GM19099 (cell line): ENCODE measurements at regions not wholly inside any gene's neighbourhood (a gene's known extent, or its start where the extent isn't known, plus 50 kb on each side); places are given as distances from the start of the nearest gene placed in this dataset.

Source experiments
- POLR2A ChIP-seq: IDR thresholded peaks from 3 replicates; pipeline ENCODE4 v1.6.1; 2011; ENCODE audit warnings: low read depth; ENCODE audit not compliant: insufficient read length; ENCODE audit errors: extremely low read depth

DNA sequence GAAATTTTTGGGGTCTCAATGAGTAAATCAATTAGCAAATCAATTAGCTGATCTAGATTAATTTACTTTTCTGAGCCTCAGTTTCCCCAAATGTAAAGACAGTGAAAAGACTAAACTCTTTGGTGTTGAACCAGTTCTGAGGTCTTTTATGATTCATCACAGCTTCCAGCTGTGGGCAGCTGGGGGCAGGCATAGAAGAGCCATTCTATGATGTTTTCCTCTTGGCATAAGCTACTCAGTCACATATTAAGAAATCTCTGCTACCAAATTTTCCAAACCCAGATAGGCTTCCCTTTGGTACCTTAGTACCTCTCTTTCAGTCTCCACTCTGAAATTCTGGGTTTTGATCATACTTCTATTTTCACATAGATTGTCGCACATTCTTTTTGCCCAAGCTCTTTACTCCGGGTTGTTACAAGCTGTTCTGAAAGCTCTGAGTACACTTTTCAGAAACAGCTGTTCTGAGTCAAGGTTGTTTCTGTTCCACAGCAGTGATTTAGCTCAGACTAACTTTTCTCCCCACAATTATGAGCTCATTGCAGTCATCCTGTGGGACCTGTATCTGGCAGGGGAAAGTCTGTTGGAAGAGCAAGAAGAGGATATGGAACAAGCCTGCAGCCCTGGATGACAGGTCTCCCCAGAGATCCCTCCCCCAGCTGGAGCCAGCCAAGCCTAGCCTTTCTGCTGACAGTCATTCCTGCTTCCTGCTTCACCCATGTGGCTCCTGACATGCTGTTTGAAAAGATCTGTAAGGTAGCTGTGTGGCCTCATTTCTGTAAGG lies 599.6 kb upstream of the GHITM start:
- TF ChIP-seq POLR2A = no peak

DNA sequence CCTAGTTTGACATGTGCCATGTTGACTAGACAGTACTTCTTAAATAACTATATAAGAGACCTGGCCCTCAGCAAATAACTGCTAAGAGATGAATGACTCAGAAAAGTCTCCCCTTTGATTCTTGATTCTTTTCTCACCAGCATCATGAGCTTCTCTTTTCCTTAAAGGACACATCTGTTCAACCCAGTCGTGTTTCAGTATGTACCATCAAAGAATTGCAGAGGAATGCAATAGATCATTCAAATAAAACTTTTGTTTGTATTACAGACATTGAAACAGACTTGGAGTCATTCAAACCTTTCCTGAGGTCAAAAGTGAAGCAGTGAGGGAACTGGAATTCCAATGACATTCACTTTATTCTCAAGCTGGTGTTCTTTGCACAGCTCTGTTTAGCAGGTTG lies 598.3 kb upstream of the GHITM start:
- TF ChIP-seq POLR2A = no peak

DNA sequence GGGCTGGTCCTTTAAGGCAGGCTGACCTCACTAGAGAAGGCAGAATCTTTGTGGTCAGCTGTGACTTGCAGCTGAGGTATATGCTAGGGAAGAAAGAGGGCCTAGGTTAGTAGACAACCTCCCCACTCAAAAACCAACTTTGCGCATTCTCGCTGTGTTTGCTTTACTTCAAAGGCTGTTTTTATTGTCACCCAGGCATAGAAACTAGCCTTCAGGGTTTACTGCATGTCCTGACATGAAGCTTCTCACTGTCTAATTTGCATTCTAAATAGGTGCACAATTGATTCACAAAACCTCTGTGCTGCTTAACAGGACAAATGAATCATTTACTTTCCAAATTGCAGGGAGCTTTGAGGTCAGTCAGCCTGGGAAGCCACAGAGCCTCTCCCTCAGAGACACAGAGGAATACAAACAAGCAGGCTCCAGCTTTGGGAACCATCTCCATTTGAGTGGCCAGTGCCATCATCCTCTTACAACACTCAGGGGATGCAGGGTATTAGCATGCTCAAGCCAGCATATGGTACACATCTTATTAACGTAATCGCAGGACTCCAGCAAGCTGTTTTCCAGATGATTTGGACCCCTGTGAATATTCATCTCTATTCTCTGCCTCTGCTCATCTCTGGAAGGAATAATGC lies 596.4 kb upstream of the GHITM start:
- TF ChIP-seq POLR2A = no peak

DNA sequence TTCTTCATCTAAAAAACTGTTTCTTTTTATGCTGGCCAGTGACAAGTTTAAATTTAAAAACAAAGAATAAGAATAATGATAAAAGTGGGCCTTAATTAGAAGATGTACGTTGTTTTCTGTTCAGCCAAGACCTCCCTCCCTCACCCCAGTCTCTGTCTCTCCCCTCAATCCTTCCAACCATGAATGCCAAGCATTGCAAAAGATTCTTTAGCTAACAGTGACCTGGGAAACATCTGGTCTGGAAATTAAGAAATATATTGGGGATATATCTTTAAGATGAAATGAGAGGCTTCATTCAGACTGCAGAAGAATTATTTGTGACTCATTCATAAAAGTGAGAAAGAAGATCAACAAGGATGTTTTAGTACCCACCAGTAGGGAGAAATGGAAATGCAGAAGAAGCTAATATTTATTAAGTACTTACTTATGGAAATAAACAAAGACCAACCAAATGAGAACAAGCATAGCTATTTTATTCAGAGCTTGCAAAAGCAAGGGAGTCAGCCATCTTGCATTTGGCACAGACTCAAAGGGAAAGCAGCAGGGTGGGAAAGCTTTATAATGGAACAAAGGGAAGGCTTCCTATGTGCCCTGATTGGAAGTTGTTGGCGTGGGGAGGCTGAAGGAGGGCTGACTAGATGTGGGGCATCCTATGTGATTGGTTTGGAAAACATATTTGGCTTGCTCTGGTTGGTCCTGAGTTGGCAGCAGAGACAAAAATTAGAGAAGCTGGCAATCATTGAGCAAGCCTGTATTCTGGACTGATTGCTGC lies 595.4 kb upstream of the GHITM start:
- TF ChIP-seq POLR2A = no peak

DNA sequence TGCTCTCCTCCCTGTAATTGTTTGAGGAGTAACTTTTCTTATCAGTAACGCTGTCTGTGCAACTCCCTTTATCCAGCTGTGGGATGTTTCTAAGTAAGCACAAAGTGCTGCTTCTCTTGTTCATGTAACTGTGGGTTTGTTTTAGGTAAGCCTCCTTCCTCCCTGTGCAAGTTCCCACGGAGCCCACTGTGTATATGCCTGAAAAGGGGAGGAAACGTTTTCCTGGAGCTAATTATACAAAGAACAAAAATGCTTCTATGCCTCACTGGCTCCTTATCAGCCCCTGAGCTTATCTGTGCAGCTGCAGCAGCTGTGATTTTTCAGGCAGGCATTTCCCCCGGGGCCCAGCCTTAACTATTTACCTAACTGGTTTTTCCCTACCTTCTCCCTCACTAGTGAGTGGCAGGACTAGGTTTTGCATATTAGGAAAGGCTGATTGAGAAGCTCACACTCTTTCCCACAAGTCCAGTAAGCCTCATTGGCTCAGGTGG lies 593.4 kb upstream of the GHITM start:
- no peak for TF ChIP-seq POLR2A

DNA sequence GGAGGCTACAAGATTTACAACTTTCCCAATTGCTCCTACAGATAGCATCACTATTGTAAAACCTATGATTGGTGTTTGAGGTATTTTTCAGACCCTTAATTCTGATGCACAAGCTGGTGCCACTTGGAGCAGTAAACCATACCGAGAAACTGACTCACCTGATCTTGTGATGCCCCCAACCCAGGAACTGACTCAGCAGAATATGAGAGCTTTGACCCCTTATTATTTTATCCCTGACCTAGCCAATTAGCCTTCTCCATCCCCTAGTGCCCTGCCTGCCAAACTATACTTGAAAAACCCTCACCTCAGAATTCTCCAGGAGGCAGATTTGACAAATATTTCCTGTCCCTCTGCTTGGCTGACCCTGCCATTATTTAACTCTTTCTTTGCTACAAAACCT lies 585.9 kb upstream of the GHITM start:
- TF ChIP-seq POLR2A = no peak

DNA sequence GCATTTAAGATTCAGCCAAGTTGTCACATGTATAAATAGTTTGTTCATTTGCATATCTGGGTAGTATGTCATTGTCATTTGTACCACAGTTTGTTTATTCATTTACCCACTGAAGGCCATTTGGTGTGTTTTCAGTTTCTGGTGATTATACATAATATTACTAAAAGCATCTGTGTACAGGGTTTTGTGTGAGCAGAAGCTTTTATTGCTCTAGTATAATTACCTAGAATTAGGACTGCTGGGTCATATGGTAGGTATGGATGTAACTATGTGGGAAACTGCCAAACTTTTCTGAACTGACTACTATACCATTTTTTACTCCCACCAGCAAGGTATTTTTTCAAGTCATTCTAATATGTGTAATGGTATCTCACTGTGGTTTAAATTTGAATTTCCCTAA lies 584.0 kb upstream of the GHITM start:
- no peak for TF ChIP-seq POLR2A

DNA sequence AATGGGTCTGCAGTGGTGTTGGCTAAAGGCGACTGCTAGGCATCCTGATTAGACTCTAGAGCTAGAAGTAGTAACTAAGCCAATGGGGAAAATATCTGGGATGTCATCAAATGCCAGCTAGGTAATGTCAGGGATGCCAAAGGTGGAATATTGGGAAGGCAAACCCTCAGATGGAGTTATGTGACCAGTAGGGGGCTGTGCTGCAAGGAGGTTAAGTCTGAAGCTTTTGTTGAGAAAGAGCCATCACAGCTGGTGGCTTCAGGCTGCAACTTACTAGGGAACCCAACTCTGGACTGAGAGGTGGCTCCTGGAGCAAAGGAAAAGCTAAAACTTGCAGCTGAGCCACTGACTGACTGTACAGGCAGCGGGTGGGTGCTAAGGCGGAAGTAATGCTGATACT lies 576.9 kb upstream of the GHITM start:
- no peak for TF ChIP-seq POLR2A

DNA sequence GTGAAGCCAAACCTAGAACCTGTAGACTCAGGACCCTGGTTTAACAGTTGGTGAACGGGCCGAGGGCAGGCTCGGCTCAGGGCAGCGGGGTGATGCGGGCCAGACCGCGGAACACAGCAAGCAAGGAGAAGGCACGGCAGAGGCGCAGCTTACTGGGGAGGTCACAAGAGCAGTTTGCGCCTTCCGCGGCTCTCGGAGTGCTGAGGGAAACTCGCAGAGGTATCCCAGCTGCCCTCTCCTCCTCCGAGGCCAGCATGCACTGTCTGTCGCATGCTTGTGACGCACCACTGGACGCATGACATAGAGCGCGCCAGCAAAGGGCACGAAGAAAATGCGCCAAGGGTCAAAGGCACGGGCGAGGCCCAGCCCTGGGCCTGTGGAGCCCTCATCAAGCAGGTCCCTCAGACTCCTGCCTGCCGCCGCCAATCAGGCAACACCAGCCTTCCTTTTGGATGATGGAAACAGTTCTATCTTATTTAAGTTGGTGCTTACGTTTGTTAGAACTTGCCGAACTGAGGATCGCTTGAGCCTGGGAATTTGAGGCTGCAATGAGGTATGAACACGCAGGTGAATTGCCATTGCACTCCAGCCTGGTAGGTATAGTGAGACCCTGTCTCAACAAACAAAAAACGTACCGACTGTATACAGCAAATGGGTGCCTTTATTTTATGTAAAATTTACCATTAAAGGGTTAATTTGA lies 574.3 kb upstream of the GHITM start:
- no peak for TF ChIP-seq POLR2A

DNA sequence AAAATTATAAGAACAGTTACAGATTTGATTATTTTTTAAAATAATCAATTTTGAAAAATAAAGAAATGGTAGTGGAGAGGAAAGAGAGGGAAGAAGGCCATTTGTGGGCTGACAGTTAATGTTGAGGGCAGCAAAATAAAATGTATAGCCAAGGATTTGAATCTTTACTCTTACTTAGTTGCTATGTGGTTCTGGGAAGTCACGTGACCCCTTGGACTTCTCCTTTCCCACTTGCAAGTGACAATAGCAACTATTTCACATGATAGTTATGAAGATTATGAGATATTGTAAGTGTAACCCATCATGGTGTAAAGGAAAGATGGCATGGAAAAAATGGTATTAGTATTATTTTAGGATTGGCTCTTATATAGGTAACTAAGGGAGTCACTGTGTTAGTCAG lies 567.3 kb upstream of the GHITM start:
- no peak for TF ChIP-seq POLR2A

DNA sequence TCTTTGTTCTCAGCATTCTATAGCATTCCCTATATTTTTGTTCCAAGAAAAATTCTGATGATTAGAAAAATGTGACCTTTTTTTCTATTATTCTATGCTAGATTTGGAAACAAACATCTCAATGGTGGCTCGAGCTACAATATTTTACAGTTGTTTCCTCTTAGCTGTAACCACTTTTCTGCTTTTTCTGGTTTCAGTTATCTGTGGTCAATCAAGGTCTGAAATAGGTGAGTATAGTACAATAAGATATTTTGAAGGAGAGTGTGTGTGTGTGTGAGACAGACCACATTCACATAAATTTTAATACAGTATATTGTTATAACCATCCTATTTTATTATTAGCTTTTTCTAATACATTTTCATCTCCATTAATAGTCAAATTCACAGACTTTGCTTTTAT lies 564.5 kb upstream of the GHITM start:
- TF ChIP-seq POLR2A = no peak

DNA sequence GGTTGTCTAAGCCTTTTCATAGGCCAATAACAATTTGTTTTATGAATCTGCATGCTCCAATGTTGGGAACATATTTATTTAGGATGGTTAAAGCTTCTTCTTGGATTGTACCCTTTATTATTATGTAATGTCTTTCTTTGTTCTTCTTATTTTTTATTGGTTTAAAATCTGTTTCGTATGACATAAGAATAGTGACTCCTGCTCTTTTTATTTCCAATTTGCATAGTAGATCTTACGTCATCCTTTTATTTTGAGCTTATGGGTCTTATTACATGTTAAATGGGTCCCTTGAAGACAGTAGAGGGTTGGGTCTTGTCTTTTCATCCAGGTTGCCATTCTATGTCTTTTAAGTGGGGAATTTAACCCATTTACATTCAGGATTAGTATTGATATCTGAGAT lies 561.9 kb upstream of the GHITM start:
- no peak for TF ChIP-seq POLR2A

DNA sequence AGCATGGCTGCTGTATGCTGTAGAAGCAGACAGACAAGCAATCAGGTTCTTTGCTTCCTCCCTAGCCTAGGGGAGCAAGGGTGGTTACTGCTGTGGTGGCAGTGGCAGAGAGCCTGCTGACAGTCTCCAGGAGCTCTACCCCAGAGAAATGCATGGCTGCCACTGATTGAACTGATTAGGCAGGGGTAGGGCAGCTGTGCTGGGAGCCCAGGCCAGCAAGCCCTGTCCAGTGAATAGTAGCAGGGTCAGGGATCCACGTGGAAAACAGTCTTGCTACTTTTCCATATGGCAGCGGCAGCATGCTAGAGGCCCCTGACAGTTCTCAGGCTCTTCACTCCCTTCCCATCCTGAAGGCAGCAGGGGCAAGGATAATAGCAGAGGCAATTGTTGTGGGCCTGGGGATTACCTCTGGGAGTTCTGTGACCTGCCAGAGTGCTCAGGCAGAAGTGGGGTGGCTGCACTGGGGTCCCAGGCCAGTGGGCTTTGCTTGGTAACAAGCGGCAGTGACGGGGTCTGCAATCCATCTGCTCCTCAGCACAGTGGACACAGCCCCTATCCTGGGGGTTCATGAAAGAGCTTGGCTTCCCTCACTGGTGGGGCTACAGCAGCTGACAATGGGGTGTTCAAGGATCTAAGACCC lies 558.8 kb upstream of the GHITM start:
- TF ChIP-seq POLR2A = no peak

DNA sequence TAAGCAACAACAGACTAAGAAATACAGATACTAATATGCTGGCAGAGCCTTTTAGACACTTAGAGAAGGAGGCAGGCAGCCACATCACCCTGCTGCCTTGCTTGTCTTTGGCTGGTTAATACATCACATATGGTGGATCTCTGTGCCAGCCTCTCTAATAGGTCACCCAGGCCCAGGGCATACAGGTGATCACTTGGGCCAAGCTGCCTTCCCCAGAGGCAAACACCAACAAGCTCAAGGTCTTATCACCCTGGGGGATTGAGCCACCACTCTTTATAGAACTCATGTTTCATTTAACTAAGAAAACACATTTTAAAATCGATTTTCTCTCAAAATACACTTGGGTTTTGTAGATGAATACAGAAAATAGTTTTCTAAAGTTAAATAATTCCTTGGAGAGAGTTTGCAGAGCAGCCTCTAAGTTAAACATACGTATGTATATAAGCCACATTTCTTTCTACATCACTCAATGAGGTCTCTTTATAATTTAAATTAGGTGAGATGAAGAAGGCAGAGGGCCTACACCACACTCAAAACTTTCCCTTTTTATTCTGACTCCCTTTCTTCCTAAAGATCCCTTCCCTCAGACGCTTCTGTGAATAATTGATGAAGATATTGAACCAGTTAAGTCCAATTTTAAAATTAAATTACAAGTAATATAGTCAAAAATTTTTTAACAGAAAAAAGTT lies 556.8 kb upstream of the GHITM start:
- no peak for TF ChIP-seq POLR2A

DNA sequence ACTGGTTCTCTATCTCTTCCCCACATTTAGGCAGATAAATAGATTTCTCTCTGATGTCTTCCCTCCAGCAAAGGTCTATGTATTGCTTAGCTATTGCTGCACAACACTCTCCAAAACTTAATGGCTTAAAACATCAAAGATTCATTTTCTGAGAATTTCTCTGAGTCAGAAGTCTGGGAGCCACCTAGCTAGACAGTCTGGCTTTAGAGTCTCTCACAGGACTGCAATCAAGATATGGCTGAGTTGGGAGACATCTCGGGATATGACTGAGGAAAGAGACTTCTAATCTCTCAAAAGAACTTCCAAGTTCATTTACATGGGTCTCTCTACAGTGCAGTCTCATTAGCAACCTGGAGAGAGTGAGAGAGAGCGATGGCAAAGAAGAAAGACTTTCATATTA lies 553.6 kb upstream of the GHITM start:
- TF ChIP-seq POLR2A = no peak
